GM12878 (cell line): ENCODE measurements at regions not wholly inside any gene's neighbourhood (a gene's known extent, or its start where the extent isn't known, plus 50 kb on each side); places are given as distances from the start of the nearest gene placed in this dataset.

ENCODE experiments used
- ATAC-seq: fragments of 200-7000 bp; cut with Tn5 transposase; 3 replicates; pipeline ENCODE4 v1.9.1; 2020; ENCODE audit warnings: mild to moderate bottlenecking, moderate library complexity
- BruUV-seq: library from RNA; stranded (reverse); fragments of 400-500 nt; replicated peaks from 2 replicates; lab custom pipeline; 2021; lab: Mats Ljungman, UMichigan
- CTCF ChIA-PET: fragments of 300-600 bp; sonication (Branson Sonifier 250); formaldehyde crosslinking; extraction: SDS; loops from one replicate; lab custom pipeline; 2021; ENCODE audit warnings: inconsistent platforms; lab: Yijun Ruan, JAX
- POLR2A ChIA-PET: fragments of 350-600 bp; formaldehyde crosslinking; extraction: SDS; loops from one replicate; lab custom pipeline; 2021; ENCODE audit warnings: inconsistent platforms; lab: Charles Lee
- RAD21 ChIA-PET: fragments of 300-600 bp; sonication (Branson Sonifier 250); formaldehyde crosslinking; loops from one replicate; lab custom pipeline; 2023; ENCODE audit warnings: antibody characterized with exemption; ENCODE audit not compliant: unreplicated experiment; lab: Charles Lee
- SMC1A ChIA-PET: fragments of 300-600 bp; sonication (Branson Sonifier 250); formaldehyde crosslinking; loops from one replicate; lab custom pipeline; 2023; ENCODE audit not compliant: unreplicated experiment, uncharacterized antibody; lab: Charles Lee
- DNase-seq: peaks from one replicate; pipeline ENCODE4 v3.0.0-alpha.2; 2011; ENCODE audit warnings: low read depth, low spot score
- FAIRE-seq: peaks from 3 replicates; lab custom pipeline; 2011; peaks lifted over from hg19 to GRCh38; lab: Jason Lieb, UNC
- H2AFZ ChIP-seq: 2 replicates; pipeline ENCODE4 v1.6.0; 2011; ENCODE audit warnings: low read depth, low read length, control low read depth; ENCODE audit not compliant: control insufficient read depth
- H3K27ac ChIP-seq: 2 replicates; pipeline ENCODE4 v1.5.1; 2011; ENCODE audit warnings: control low read depth; ENCODE audit not compliant: control insufficient read depth, insufficient read depth
- H3K27me3 ChIP-seq, 2 experiments: replicated peaks in 1 of 2; 2 replicates each; pipeline versions ENCODE4 v1.6.0 to v1.6.1; 2011; ENCODE audit warnings: low read length in 1 of 2; ENCODE audit not compliant: control insufficient read depth in 2 of 2, insufficient read depth in 2 of 2
- H3K36me3 ChIP-seq, 2 experiments: 2 replicates each; pipeline ENCODE4 v1.5.1; 2011; ENCODE audit warnings: low read length in 1 of 2; ENCODE audit not compliant: control insufficient read depth in 2 of 2, insufficient read depth in 2 of 2
- H3K4me1 ChIP-seq: 2 replicates; pipeline ENCODE4 v1.6.1; 2011; ENCODE audit warnings: mild to moderate bottlenecking, low read length, moderate library complexity, mixed read lengths; ENCODE audit not compliant: control insufficient read depth, insufficient read depth
- H3K4me2 ChIP-seq: 2 replicates; pipeline ENCODE4 v1.6.0; 2011; ENCODE audit warnings: control low read depth; ENCODE audit not compliant: control insufficient read depth, insufficient read depth
- H3K4me3 ChIP-seq: fragments of 200-600 bp; sonication (generic); 2 replicates; pipeline ENCODE4 v1.5.1; 2016
- H3K79me2 ChIP-seq: 2 replicates; pipeline ENCODE4 v1.6.0; 2011; ENCODE audit warnings: low read length; ENCODE audit not compliant: control insufficient read depth, insufficient read depth
- H3K9ac ChIP-seq: 2 replicates; pipeline ENCODE4 v1.8.0; 2011; ENCODE audit warnings: low read length, control low read depth, mixed read lengths; ENCODE audit not compliant: control insufficient read depth, insufficient read depth
- H3K9me3 ChIP-seq: replicated peaks from 3 replicates; pipeline ENCODE4 v1.5.1; 2011; ENCODE audit warnings: mild to moderate bottlenecking, low read length; ENCODE audit not compliant: control insufficient read depth, insufficient read depth
- H4K20me1 ChIP-seq: 2 replicates; pipeline ENCODE4 v1.6.0; 2011; ENCODE audit not compliant: control insufficient read depth, insufficient read depth
- ATF7 ChIP-seq: fragments of 450-650 bp; IDR thresholded peaks from 2 replicates; pipeline ENCODE4 v1.6.1; 2016; ENCODE audit warnings: low read depth, mild to moderate bottlenecking
- BMI1 ChIP-seq: fragments of 450-650 bp; IDR thresholded peaks from 2 replicates; pipeline ENCODE4 v1.6.1; 2016; ENCODE audit warnings: mild to moderate bottlenecking, moderate library complexity, borderline replicate concordance
- MTA3 ChIP-seq: IDR thresholded peaks from 2 replicates; pipeline ENCODE4 v1.6.1; 2012; ENCODE audit warnings: low read length, inconsistent platforms, borderline replicate concordance
- RAD21 ChIP-seq: IDR thresholded peaks from 2 replicates; pipeline ENCODE4 v1.6.1; 2011; ENCODE audit warnings: mild to moderate bottlenecking, low read depth, low read length, moderate library complexity; ENCODE audit not compliant: insufficient read depth
- SMC3 ChIP-seq: IDR thresholded peaks from 2 replicates; pipeline ENCODE4 v1.6.1; 2011; ENCODE audit warnings: low read length, improper control_type of control experiment, borderline replicate concordance
- SP1 ChIP-seq: IDR thresholded peaks from one replicate; pipeline ENCODE4 v1.6.1; 2011; ENCODE audit warnings: low read depth, low read length
- ZNF384 ChIP-seq: IDR thresholded peaks from 2 replicates; pipeline ENCODE4 v1.6.1; 2012; ENCODE audit warnings: low read depth, mild to moderate bottlenecking, low read length, improper control_type of control experiment, borderline replicate concordance
- WGBS: methylation state at CpG from one replicate; pipeline ENCODE4 v1.1.6; 2016; ENCODE audit warnings: low lambda C conversion rate; ENCODE audit not compliant: insufficient replicate concordance, insufficient coverage; ENCODE audit errors: missing lambda C conversion rate; 5-methylcytosine and 5-hydroxymethylcytosine counted together
- in situ Hi-C: fragments of 300-500 bp; cut with MboI; formaldehyde crosslinking; loops from 9 replicates; pipeline ENCODE4 v1.14.3; 2018; ENCODE audit warnings: mixed read lengths
- intact Hi-C: fragments of 100-400 bp; cut with micrococcal nuclease; formaldehyde crosslinking; loops from one replicate; pipeline ENCODE4 v1.14.2; 2022; ENCODE audit not compliant: unreplicated experiment
- TF ChIP-seq, protein P1 (sequence below), 3 experiments: IDR thresholded peaks in 2 of 3; conservative IDR thresholded peaks in 1 of 3; 2 replicates each; pipeline ENCODE4 v1.5.1; 2011; ENCODE audit warnings: low read depth in 3 of 3, low read length in 3 of 3, mild to moderate bottlenecking in 3 of 3, control low read depth in 2 of 3, moderate library complexity in 2 of 3, inconsistent platforms in 1 of 3, mixed read lengths in 1 of 3; ENCODE audit not compliant: control insufficient read depth in 2 of 3, insufficient read depth in 1 of 3; ENCODE audit errors: extremely low read depth in 1 of 3
- TF ChIP-seq, protein P2 (sequence below): IDR thresholded peaks from 2 replicates; pipeline ENCODE4 v1.6.1; 2012; ENCODE audit warnings: low read depth, low read length, improper control_type of control experiment

DNA sequence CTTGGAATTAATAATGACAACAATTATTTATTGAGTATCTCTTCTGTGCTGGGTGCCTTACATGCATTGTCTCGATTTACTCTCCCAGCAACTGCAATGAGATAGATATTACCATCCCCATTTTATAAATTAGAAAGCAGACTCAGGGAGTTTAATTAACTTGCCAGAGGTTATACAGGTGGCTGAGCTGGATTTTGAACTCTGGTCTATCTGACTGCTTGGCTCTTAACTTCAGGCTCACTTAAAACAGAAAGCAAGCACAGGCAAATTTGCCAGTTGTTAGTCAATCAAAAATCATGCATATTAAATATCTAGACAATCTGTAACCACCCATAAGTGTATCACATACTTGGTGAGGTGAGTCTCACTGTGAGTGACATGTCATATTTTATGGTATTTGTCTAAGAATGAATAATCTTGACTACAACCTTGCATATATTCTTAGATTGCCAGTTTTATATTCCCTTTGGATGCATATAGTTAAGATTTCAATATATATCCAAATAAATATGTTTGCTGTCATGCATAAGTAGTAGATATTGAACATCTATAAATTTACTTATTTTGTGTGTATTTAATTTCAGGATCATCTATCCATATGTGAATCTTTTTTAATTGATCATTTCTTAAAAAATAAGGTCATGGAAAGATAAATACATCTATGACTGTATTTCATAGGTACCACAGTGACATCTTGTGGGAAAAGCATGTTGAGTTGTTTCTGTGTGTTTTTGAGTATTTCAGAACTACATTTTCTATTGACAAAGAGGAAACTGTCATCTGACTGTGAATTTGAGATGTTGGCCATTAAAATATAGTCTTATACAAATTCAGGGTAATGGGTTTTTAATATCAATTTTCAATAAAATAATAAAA is 112.0 kb upstream of the ARHGAP42 start:
- H3K9ac ChIP-seq: no peak overlapping the region
- H3K4me1 ChIP-seq: no peaks in the 10 kb centered on the region
- TF ChIP-seq BMI1 (no peak), SMC3 (peak; percentile 17; the same call in 1 of the 2 replicates)
- no peak overlapping the region for H2AFZ ChIP-seq
- BruUV-seq: no TSS peak
- no peaks in the 10 kb centered on the region for H4K20me1 ChIP-seq
- in situ Hi-C loops: loop anchor here (5.0 kb wide), 3 partner anchors 107 to 357 kb away; no protein-coding TSS in a partner anchor
- no peak for DNase-seq
- no peaks in the 10 kb centered on the region for H3K27me3 ChIP-seq
- H3K4me2 ChIP-seq: no peak overlapping the region
- H3K79me2 ChIP-seq: no peaks in the 10 kb centered on the region
- H3K4me3 ChIP-seq: no peak overlapping the region
- POLR2A ChIA-PET: no interaction called here
- no peak for ATAC-seq
- CTCF ChIA-PET: interaction anchor here (1.3 kb wide), 1 partner anchor 23 kb away, joined by 4 read pairs; no protein-coding TSS in a partner anchor
- SMC1A ChIA-PET: interaction anchor here (2.0 kb wide), 1 partner anchor 279 kb away, joined by 8 read pairs; no protein-coding TSS in a partner anchor
- no peaks in the 10 kb centered on the region for H3K9me3 ChIP-seq
- RAD21 ChIA-PET: no interaction called here
- intact Hi-C loops: no loop called here
- H3K27ac ChIP-seq: no peak overlapping the region
- WGBS: 5% methylated on average over 1 of the region's 1 CpG
- FAIRE-seq: no peak
- no peaks in the 10 kb centered on the region for H3K36me3 ChIP-seq

DNA sequence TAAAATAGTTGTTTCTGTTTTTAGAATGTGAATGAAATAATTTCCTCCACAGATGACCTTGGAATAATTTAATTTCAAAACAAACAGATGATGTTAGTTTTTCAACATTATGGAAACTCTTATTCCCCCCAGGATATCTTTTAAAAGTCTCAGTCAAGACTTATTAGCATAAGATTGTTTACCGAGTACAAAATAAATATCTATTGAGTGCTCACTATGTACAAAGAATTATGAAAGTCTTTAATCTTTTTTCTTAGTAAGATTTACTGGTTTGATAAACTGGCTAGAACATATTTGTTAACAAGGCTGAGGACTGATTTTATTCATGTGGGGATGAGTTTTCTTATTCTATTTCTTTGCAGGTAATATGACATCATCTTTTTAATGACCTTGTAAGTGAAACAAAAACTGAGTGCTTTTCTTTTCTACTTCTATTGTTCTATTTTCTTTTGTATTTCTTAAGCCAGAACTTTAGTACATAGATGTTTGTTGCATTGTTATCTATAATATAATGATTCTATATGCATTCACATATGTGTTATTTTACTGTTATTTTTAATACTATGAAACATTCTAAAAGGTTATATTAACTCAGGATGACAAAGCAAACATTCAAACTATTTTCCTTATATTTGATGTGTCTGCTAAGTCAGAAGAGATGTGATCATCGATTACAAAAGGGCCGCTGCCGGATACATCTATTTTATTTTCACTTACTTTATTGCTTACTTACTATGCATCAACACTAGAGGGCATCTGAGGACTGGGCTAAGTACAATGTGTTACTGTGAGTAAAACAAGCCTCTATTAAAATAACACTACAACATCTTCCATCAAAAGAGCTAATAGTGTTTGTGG is 111.0 kb upstream of the ARHGAP42 start:
- RAD21 ChIA-PET: interaction anchor here (0.7 to 3.0 kb wide), 10 partner anchors 104 to 359 kb away, joined by 3 to 19 read pairs (median 6); no protein-coding TSS in a partner anchor
- intact Hi-C loops (loop anchor here (1.0 to 2.0 kb wide), 3 partner anchors 107 to 354 kb away; no protein-coding TSS in a partner anchor), in situ Hi-C loops (loop anchor here (5.0 kb wide), 3 partner anchors 106 to 356 kb away; no protein-coding TSS in a partner anchor)
- Histone ChIP-seq H3K79me2 (no peaks in the 10 kb centered on the region), H3K4me2 (no peak overlapping the region), H3K9me3 (no peaks in the 10 kb centered on the region), H3K9ac (no peak overlapping the region), H3K4me3 (no peak overlapping the region), H3K27me3 (no peaks in the 10 kb centered on the region), H3K27ac (no peak overlapping the region), H2AFZ (no peak overlapping the region), H4K20me1 (no peaks in the 10 kb centered on the region), H3K36me3 (no peaks in the 10 kb centered on the region), H3K4me1 (no peaks in the 10 kb centered on the region)
- FAIRE-seq (peak; percentile 92), ATAC-seq (peak; percentile 95), DNase-seq (peak; percentile 9)
- WGBS: 26% methylated on average over 4 of the region's 4 CpGs
- no peak for TF ChIP-seq ZNF384
- peak; percentile 98 for TF ChIP-seq SMC3
- no peak for TF ChIP-seq SP1
- no peak for TF ChIP-seq MTA3
- TF ChIP-seq, protein P1, sequence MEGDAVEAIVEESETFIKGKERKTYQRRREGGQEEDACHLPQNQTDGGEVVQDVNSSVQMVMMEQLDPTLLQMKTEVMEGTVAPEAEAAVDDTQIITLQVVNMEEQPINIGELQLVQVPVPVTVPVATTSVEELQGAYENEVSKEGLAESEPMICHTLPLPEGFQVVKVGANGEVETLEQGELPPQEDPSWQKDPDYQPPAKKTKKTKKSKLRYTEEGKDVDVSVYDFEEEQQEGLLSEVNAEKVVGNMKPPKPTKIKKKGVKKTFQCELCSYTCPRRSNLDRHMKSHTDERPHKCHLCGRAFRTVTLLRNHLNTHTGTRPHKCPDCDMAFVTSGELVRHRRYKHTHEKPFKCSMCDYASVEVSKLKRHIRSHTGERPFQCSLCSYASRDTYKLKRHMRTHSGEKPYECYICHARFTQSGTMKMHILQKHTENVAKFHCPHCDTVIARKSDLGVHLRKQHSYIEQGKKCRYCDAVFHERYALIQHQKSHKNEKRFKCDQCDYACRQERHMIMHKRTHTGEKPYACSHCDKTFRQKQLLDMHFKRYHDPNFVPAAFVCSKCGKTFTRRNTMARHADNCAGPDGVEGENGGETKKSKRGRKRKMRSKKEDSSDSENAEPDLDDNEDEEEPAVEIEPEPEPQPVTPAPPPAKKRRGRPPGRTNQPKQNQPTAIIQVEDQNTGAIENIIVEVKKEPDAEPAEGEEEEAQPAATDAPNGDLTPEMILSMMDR (IDR thresholded peaks at IDR 0.05 in 2 of 3, conservative IDR thresholded peaks at IDR 0.05 in 1 of 3; ENCODE audit: control insufficient read depth in 2 of 3, extremely low read depth in 1 of 3, insufficient read depth in 1 of 3, low read depth in 3 of 3, low read length in 3 of 3): peak; percentile 59 to 76 (median 71)
- TF ChIP-seq, protein P2, sequence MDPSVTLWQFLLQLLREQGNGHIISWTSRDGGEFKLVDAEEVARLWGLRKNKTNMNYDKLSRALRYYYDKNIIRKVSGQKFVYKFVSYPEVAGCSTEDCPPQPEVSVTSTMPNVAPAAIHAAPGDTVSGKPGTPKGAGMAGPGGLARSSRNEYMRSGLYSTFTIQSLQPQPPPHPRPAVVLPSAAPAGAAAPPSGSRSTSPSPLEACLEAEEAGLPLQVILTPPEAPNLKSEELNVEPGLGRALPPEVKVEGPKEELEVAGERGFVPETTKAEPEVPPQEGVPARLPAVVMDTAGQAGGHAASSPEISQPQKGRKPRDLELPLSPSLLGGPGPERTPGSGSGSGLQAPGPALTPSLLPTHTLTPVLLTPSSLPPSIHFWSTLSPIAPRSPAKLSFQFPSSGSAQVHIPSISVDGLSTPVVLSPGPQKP: no peak
- peak; percentile 58 for TF ChIP-seq ATF7
- TF ChIP-seq RAD21: peak; percentile 97
- BruUV-seq: no TSS peak
- CTCF ChIA-PET: interaction anchor here (0.6 to 4.6 kb wide), 35 partner anchors 14 to 860 kb away, joined by 3 to 61 read pairs (median 4); no protein-coding TSS in a partner anchor
- SMC1A ChIA-PET: interaction anchor here (0.7 to 3.3 kb wide), 18 partner anchors 8 to 427 kb away, joined by 3 to 38 read pairs (median 5); no protein-coding TSS in a partner anchor
- POLR2A ChIA-PET: no interaction called here
